ENCODE measurements at regions not wholly inside any gene's neighbourhood (a gene's known extent, or its start where the extent isn't known, plus 50 kb on each side); places are given as distances from the start of the nearest gene placed in this dataset.

GRCh38 chr6:37078814-37079213 lies 73.4 kb downstream of the FGD2 start:
- no peak overlapping the region for H3K27ac ChIP-seq (ENCODE audit: extremely low read depth, low read depth, low read length)
- TF ChIP-seq ZNF626 (tag by site-specific recombination; IDR thresholded peaks at IDR 0.05) (no peak), ZNF548 (tag by site-specific recombination; IDR thresholded peaks at IDR 0.05) (no peak), ZNF530 (tag by site-specific recombination; IDR thresholded peaks at IDR 0.05; ENCODE audit: low read depth) (no peak), ZNF16 (tag by site-specific recombination; IDR thresholded peaks at IDR 0.05; ENCODE audit: low read depth) (no peak)
- POLR2A ChIA-PET = no interaction called here
- no peaks in the 10 kb centered on the region for H3K36me3 ChIP-seq (ENCODE audit: control insufficient read depth in 2 of 2, insufficient read depth in 1 of 2, low read length in 2 of 2)
- CTCF ChIA-PET = interaction anchor here (0.6 to 0.7 kb wide), 2 partner anchors 22 to 27 kb away, joined by 3 read pairs; no protein-coding TSS in a partner anchor
- H3K4me1 ChIP-seq (ENCODE audit: control insufficient read depth, insufficient read depth, low read length) = no peaks in the 10 kb centered on the region
- H3K4me3 ChIP-seq (ENCODE audit: low read depth, low read length) = no peak overlapping the region
- no peaks in the 10 kb centered on the region for H3K9me3 ChIP-seq (ENCODE audit: control insufficient read depth, insufficient read depth, low read depth, low read length)

- POLR2A ChIA-PET = no interaction called here
- H3K36me3 ChIP-seq (ENCODE audit: control insufficient read depth in 2 of 2, insufficient read depth in 1 of 2, low read length in 2 of 2) = no peaks in the 10 kb centered on the region
- CTCF ChIA-PET = interaction anchor here (0.6 to 1.6 kb wide), 3 partner anchors 22 to 773 kb away, joined by 3 to 5 read pairs (median 4); no protein-coding TSS in a partner anchor
Measured at GRCh38 chr6:37081042-37081607, 75.7 kb downstream of the FGD2 start.

More at GRCh38 chr6:37081042-37081607, 75.7 kb downstream of the FGD2 start:
- Histone ChIP-seq H3K4me3 (ENCODE audit: low read depth, low read length) (no peak overlapping the region), H3K9me3 (ENCODE audit: control insufficient read depth, insufficient read depth, low read depth, low read length) (no peaks in the 10 kb centered on the region), H3K4me1 (ENCODE audit: control insufficient read depth, insufficient read depth, low read length) (no peaks in the 10 kb centered on the region), H3K27ac (ENCODE audit: extremely low read depth, low read depth, low read length) (no peak overlapping the region)
- TF ChIP-seq ZNF354C (tag by site-specific recombination; IDR thresholded peaks at IDR 0.05; ENCODE audit: borderline replicate concordance, low read depth) (no peak), ZBTB44 (tag by site-specific recombination; IDR thresholded peaks at IDR 0.05) (no peak), ZBTB48 (tag by site-specific recombination; IDR thresholded peaks at IDR 0.05) (no peak), ZNF768 (tag by site-specific recombination; IDR thresholded peaks at IDR 0.05) (no peak), ZNF302 (tag by site-specific recombination; IDR thresholded peaks at IDR 0.05; ENCODE audit: low read depth) (no peak), ZNF274 (IDR thresholded peaks at IDR 0.05; ENCODE audit: low read length) (no peak), ZNF274 (tag by site-specific recombination; IDR thresholded peaks at IDR 0.05; ENCODE audit: borderline replicate concordance) (no peak), SETDB1 (IDR thresholded peaks at IDR 0.05; ENCODE audit: insufficient read length, low read length) (no peak), ZSCAN5A (tag by site-specific recombination; IDR thresholded peaks at IDR 0.05) (no peak), ZNF280D (tag by site-specific recombination; IDR thresholded peaks at IDR 0.05) (no peak)
